Coronary artery (tissue), 2 donors: ENCODE measurements at regions not wholly inside any gene's neighbourhood (a gene's known extent, or its start where the extent isn't known, plus 50 kb on each side); places are given as distances from the start of the nearest gene placed in this dataset.
A peak's percentile ranks its signal among the peaks of the same experiment; 100 is the strongest.

Source experiments
- DNase-seq: peaks from one replicate; pipeline ENCODE4 v3.0.0-alpha.2; 2017; ENCODE audit warnings: low spot score
- H3K27ac ChIP-seq, 2 donors: fragments of 200-600 bp; sonication (generic); one replicate each; pipeline ENCODE4 v1.5.1; 2016 to 2019
- H3K4me3 ChIP-seq: fragments of 200-600 bp; sonication (generic); 2 replicates; pipeline ENCODE4 v1.5.1; 2016; ENCODE audit warnings: mild to moderate bottlenecking, moderate library complexity
- CTCF ChIP-seq: fragments of 200-600 bp; sonication (generic); IDR thresholded peaks from one replicate; pipeline ENCODE4 v1.5.1; 2019; ENCODE audit warnings: antibody characterized with exemption

- DNase-seq, result no peak
- H3K27ac ChIP-seq, result no peak overlapping the region
- no peak for TF ChIP-seq CTCF
- H3K4me3 ChIP-seq, result no peak overlapping the region
Observed at GRCh38 chr18:27688581-27688980, 488.3 kb downstream of the CDH2 start.

GRCh38 chr18:27687351-27687979, 489.5 kb downstream of the CDH2 start:
- no peak overlapping the region for H3K4me3 ChIP-seq
- DNase-seq, result no peak
- no peak overlapping the region for H3K27ac ChIP-seq
- no peak for TF ChIP-seq CTCF

- Histone ChIP-seq H3K27ac (no peak overlapping the region), H3K4me3 (no peak overlapping the region)
- DNase-seq, result no peak
- peak; percentile 25 for TF ChIP-seq CTCF
Observed at GRCh38 chr18:27685807-27686412, 491.0 kb downstream of the CDH2 start.

- no peak overlapping the region for H3K27ac ChIP-seq
- H3K4me3 ChIP-seq, result no peak overlapping the region
- no peak for TF ChIP-seq CTCF
- DNase-seq, result no peak
Observed at GRCh38 chr18:27685091-27685490, 491.8 kb downstream of the CDH2 start.

GRCh38 chr18:27674411-27674810, 489.3 kb upstream of the CHST9 start:
- DNase-seq, result no peak
- no peak overlapping the region for H3K27ac ChIP-seq
- TF ChIP-seq CTCF, result no peak

GRCh38 chr18:27673861-27674260, 488.8 kb upstream of the CHST9 start:
- Histone ChIP-seq H3K4me3 (no peak overlapping the region), H3K27ac (no peak overlapping the region)
- no peak for TF ChIP-seq CTCF
- DNase-seq, result no peak

More at GRCh38 chr18:27674411-27674810, 489.3 kb upstream of the CHST9 start:
- H3K4me3 ChIP-seq, result no peak overlapping the region

GRCh38 chr18:27668158-27668557, 483.1 kb upstream of the CHST9 start:
- DNase-seq, result no peak
- H3K4me3 ChIP-seq, result no peak overlapping the region
- TF ChIP-seq CTCF, result no peak
- no peak overlapping the region for H3K27ac ChIP-seq
